GM19452 (cell line): ENCODE measurements at regions not wholly inside any gene's neighbourhood (a gene's known extent, or its start where the extent isn't known, plus 50 kb on each side); places are given as distances from the start of the nearest gene placed in this dataset.
"Not testable (repeated sequence)": the region's sequence is repeated elsewhere in the genome, so short reads cannot be mapped to it uniquely, and the experiment has no call there.

Experiments used
- ATAC-seq: cut with Tn5 transposase; IDR thresholded peaks from one replicate; pipeline ENCODE4 v1.9.1; 2021; ENCODE audit not compliant: unreplicated experiment

- no peak for ATAC-seq
Observed at GRCh38 chr11:92122561-92122960, 102.1 kb upstream of the FAT3 start.

GRCh38 chr11:92111287-92111686 is 113.3 kb upstream of the FAT3 start:
- no peak for ATAC-seq

- ATAC-seq: no peak
Observed at GRCh38 chr11:92109466-92109865, 115.2 kb upstream of the FAT3 start.

- no peak for ATAC-seq
Observed at GRCh38 chr11:92107331-92107730, 117.3 kb upstream of the FAT3 start.

- no peak for ATAC-seq
Observed at GRCh38 chr11:92104349-92104748, 120.3 kb upstream of the FAT3 start.

- ATAC-seq: no peak
Observed at GRCh38 chr11:92101920-92102319, 122.7 kb upstream of the FAT3 start.

- ATAC-seq: no peak
Observed at GRCh38 chr11:92099183-92099582, 125.4 kb upstream of the FAT3 start.

GRCh38 chr11:92098172-92098571 is 126.4 kb upstream of the FAT3 start:
- no peak for ATAC-seq

GRCh38 chr11:92087725-92088537 is 136.7 kb upstream of the FAT3 start:
- no peak for ATAC-seq

- no peak for ATAC-seq
Observed at GRCh38 chr11:92083123-92083522, 141.5 kb upstream of the FAT3 start.

- ATAC-seq: no peak
Observed at GRCh38 chr11:92082652-92083051, 142.0 kb upstream of the FAT3 start.

GRCh38 chr11:92074498-92074897 is 150.1 kb upstream of the FAT3 start:
- not testable (repeated sequence) for ATAC-seq

GRCh38 chr11:92071660-92072059 is 153.0 kb upstream of the FAT3 start:
- ATAC-seq: no peak

- ATAC-seq: no peak
Observed at GRCh38 chr11:92070026-92070889, 154.4 kb upstream of the FAT3 start.

- ATAC-seq: no peak
Observed at GRCh38 chr11:92067016-92067415, 157.6 kb upstream of the FAT3 start.

GRCh38 chr11:92061456-92062062 is 163.1 kb upstream of the FAT3 start:
- ATAC-seq: no peak

GRCh38 chr11:92057849-92058442 is 166.7 kb upstream of the FAT3 start:
- ATAC-seq: no peak

- ATAC-seq: no peak
Observed at GRCh38 chr11:92053216-92053615, 171.4 kb upstream of the FAT3 start.

- no peak for ATAC-seq
Observed at GRCh38 chr11:92050305-92050704, 174.3 kb upstream of the FAT3 start.

- no peak for ATAC-seq
Observed at GRCh38 chr11:92048415-92048814, 176.2 kb upstream of the FAT3 start.

GRCh38 chr11:92046103-92046502 is 178.5 kb upstream of the FAT3 start:
- no peak for ATAC-seq
